Endothelial cell of umbilical vein (primary cell): ENCODE measurements at regions not wholly inside any gene's neighbourhood (a gene's known extent, or its start where the extent isn't known, plus 50 kb on each side); places are given as distances from the start of the nearest gene placed in this dataset.

ENCODE experiments used
- BruUV-seq: library from RNA; stranded (reverse); fragments of 400-500 nt; replicated peaks from 2 replicates; lab custom pipeline; 2021; lab: Mats Ljungman, UMichigan
- CTCF ChIA-PET: fragments of 300-600, 350-600 bp; sonication (Branson Sonifier 250); formaldehyde crosslinking; loops from one replicate; lab custom pipeline; 2021; ENCODE audit warnings: antibody characterized with exemption, inconsistent platforms; lab: Charles Lee
- POLR2A ChIA-PET: fragments of 300-600, 350-600 bp; sonication (Branson Sonifier 250); formaldehyde crosslinking; loops from one replicate; lab custom pipeline; 2021; ENCODE audit warnings: antibody characterized with exemption, inconsistent platforms; lab: Charles Lee
- DNase-seq: peaks from one replicate; pipeline ENCODE4 v3.0.0-alpha.2; 2011; ENCODE audit warnings: low read depth, low spot score
- FAIRE-seq: peaks from 2 replicates; lab custom pipeline; 2011; peaks lifted over from hg19 to GRCh38; lab: Jason Lieb, UNC
- H2AFZ ChIP-seq: 2 replicates; pipeline ENCODE4 v1.6.0; 2012; ENCODE audit warnings: low read depth, low read length, control low read depth, inconsistent platforms
- H3K27ac ChIP-seq: 2 replicates; pipeline ENCODE4 v1.5.1; 2011; ENCODE audit warnings: low read depth, mild to moderate bottlenecking, control low read depth, low read length, moderate library complexity; ENCODE audit not compliant: insufficient read depth
- H3K27me3 ChIP-seq, 2 experiments: 2 replicates each; pipeline versions ENCODE4 v1.6.0 to v1.6.1; 2011; ENCODE audit warnings: low read length in 2 of 2, mixed read lengths in 1 of 2; ENCODE audit not compliant: control insufficient read depth in 2 of 2, insufficient read depth in 2 of 2
- H3K36me3 ChIP-seq, 2 experiments: 2 replicates in 1 of 2; 3 replicates in 1 of 2; pipeline ENCODE4 v1.5.1; 2011; ENCODE audit warnings: low read length in 2 of 2, mild to moderate bottlenecking in 1 of 2, moderate library complexity in 1 of 2; ENCODE audit not compliant: control insufficient read depth in 2 of 2, insufficient read depth in 2 of 2; ENCODE audit errors: extremely low read depth in 1 of 2
- H3K4me1 ChIP-seq: 3 replicates; pipeline ENCODE4 v1.5.1; 2011; ENCODE audit warnings: mild to moderate bottlenecking, low read length; ENCODE audit not compliant: control insufficient read depth, insufficient read depth; ENCODE audit errors: extremely low read depth
- H3K4me2 ChIP-seq: 2 replicates; pipeline ENCODE4 v1.6.1; 2011; ENCODE audit warnings: low read length, control low read depth, mixed read lengths; ENCODE audit not compliant: insufficient read depth
- H3K4me3 ChIP-seq, 3 experiments: fragments of 200-600 bp in 1 of 3; sonication (generic), shearing (Covaris generic) in 1 of 3; replicated peaks in 1 of 3; 2 replicates each; pipeline ENCODE4 v1.5.1; 2011 to 2016; ENCODE audit warnings: control low read depth in 3 of 3, low read length in 3 of 3, mild to moderate bottlenecking in 2 of 3, inconsistent platforms in 1 of 3, low read depth in 1 of 3, moderate library complexity in 1 of 3; ENCODE audit not compliant: insufficient read depth in 1 of 3
- H3K79me2 ChIP-seq: 2 replicates; pipeline ENCODE4 v1.6.0; 2012; ENCODE audit warnings: low read length, inconsistent platforms; ENCODE audit not compliant: control insufficient read depth, insufficient read depth
- H3K9ac ChIP-seq: replicated peaks from 2 replicates; pipeline ENCODE3; 2011; ENCODE audit warnings: low read length, control low read depth; ENCODE audit not compliant: insufficient read depth; ENCODE audit errors: extremely low read depth
- H3K9me1 ChIP-seq: replicated peaks from 3 replicates; pipeline ENCODE4 v1.6.0; 2011; ENCODE audit warnings: mild to moderate bottlenecking, low read length; ENCODE audit not compliant: control insufficient read depth, insufficient read depth; ENCODE audit errors: extremely low read depth
- H3K9me3 ChIP-seq: replicated peaks from 2 replicates; pipeline ENCODE4 v1.5.1; 2012; ENCODE audit warnings: low read length, inconsistent platforms; ENCODE audit not compliant: control insufficient read depth, insufficient read depth
- H4K20me1 ChIP-seq: replicated peaks from 2 replicates; pipeline ENCODE3; 2011; ENCODE audit warnings: mild to moderate bottlenecking, low read length; ENCODE audit not compliant: control insufficient read depth, insufficient read depth; ENCODE audit errors: extremely low read depth
- CTCF ChIP-seq, 2 donors: IDR thresholded peaks; 1 replicate in 1 of 2; 2 replicates in 1 of 2; pipeline ENCODE4 v1.5.1; 2011; ENCODE audit warnings: low read length in 2 of 2, mild to moderate bottlenecking in 2 of 2, moderate library complexity in 2 of 2, control low read depth in 1 of 2, inconsistent platforms in 1 of 2, low read depth in 1 of 2; ENCODE audit not compliant: insufficient read depth in 1 of 2; ENCODE audit errors: extremely low read depth in 1 of 2
- EZH2 ChIP-seq: IDR thresholded peaks from 2 replicates; pipeline ENCODE4 v1.6.1; 2012; ENCODE audit warnings: borderline replicate concordance, low read depth, mild to moderate bottlenecking, moderate library complexity, low read length, inconsistent platforms; ENCODE audit not compliant: severe bottlenecking
- FOS ChIP-seq: IDR thresholded peaks from 2 replicates; pipeline ENCODE4 v1.6.1; 2011; ENCODE audit warnings: mild to moderate bottlenecking, low read length, moderate library complexity, borderline replicate concordance; ENCODE audit not compliant: insufficient read depth
- GATA2 ChIP-seq: IDR thresholded peaks from 2 replicates; pipeline ENCODE4 v1.7.0; 2011; ENCODE audit warnings: low read depth, mild to moderate bottlenecking, moderate library complexity, mixed read lengths, low read length; ENCODE audit not compliant: insufficient read length, insufficient read depth
- JUN ChIP-seq: IDR thresholded peaks from 2 replicates; pipeline ENCODE4 v1.6.1; 2011; ENCODE audit warnings: borderline replicate concordance, low read depth; ENCODE audit not compliant: insufficient read length, insufficient read depth
- MAX ChIP-seq: IDR thresholded peaks from 2 replicates; pipeline ENCODE4 v1.6.1; 2011; ENCODE audit not compliant: insufficient read depth, insufficient read length
- MYC ChIP-seq: IDR thresholded peaks from one replicate; pipeline ENCODE4 v1.6.1; 2011; ENCODE audit warnings: mild to moderate bottlenecking, low read depth, low read length
- POLR2A ChIP-seq: IDR thresholded peaks from 2 replicates; pipeline ENCODE4 v1.6.1; 2012; ENCODE audit warnings: low read depth, mild to moderate bottlenecking, control low read depth, low read length
- POLR2AphosphoS5 ChIP-seq: IDR thresholded peaks from 2 replicates; pipeline ENCODE4 v1.6.1; 2012; ENCODE audit warnings: low read depth, mild to moderate bottlenecking, control low read depth, low read length, moderate library complexity; ENCODE audit not compliant: insufficient read depth
- dilution Hi-C: fragments of 300-500 bp; cut with MboI; formaldehyde crosslinking; loops from one replicate; pipeline ENCODE4 v1.15.0; 2019; ENCODE audit warnings: low sequenced_read_pairs; ENCODE audit not compliant: extremely low pct_ligation_motif_present
- intact Hi-C: fragments of 100-400 bp; cut with micrococcal nuclease; formaldehyde crosslinking; loops from one replicate; pipeline ENCODE4 v1.10.0; 2022

GRCh38 chr11:114893329-114893728 is 215.0 kb downstream of the NXPE2 start:
- no peaks in the 10 kb centered on the region for H3K27me3 ChIP-seq
- CTCF ChIA-PET: no interaction called here
- no peak overlapping the region for H3K9ac ChIP-seq
- FAIRE-seq (no peak), DNase-seq (no peak)
- no peak overlapping the region for H3K4me3 ChIP-seq
- H3K4me1 ChIP-seq: no peaks in the 10 kb centered on the region
- no TSS peak for BruUV-seq
- no peaks in the 10 kb centered on the region for H3K9me1 ChIP-seq
- no peak overlapping the region for H3K4me2 ChIP-seq
- POLR2A ChIA-PET: no interaction called here
- H4K20me1 ChIP-seq: no peaks in the 10 kb centered on the region
- no peak overlapping the region for H3K27ac ChIP-seq
- intact Hi-C loops (no loop called here), dilution Hi-C loops (no loop called here)
- H3K79me2 ChIP-seq: no peaks in the 10 kb centered on the region
- peaks cover 1% of the 10 kb centered on the region for H3K9me3 ChIP-seq
- no peak overlapping the region for H2AFZ ChIP-seq
- no peaks in the 10 kb centered on the region for H3K36me3 ChIP-seq
- TF ChIP-seq EZH2 (no peak), FOS (no peak), POLR2AphosphoS5 (no peak), POLR2A (no peak), MAX (no peak), JUN (no peak), MYC (no peak), GATA2 (no peak), CTCF (IDR thresholded peaks at IDR 0.05; ENCODE audit: extremely low read depth in 1 of 2, insufficient read depth in 1 of 2, low read depth in 1 of 2, low read length in 2 of 2) (no peak)
